ENCODE measurements at regions not wholly inside any gene's neighbourhood (a gene's known extent, or its start where the extent isn't known, plus 50 kb on each side); places are given as distances from the start of the nearest gene placed in this dataset.
"Not testable (repeated sequence)": the region's sequence is repeated elsewhere in the genome, so short reads cannot be mapped to it uniquely, and the experiment has no call there.

DNA sequence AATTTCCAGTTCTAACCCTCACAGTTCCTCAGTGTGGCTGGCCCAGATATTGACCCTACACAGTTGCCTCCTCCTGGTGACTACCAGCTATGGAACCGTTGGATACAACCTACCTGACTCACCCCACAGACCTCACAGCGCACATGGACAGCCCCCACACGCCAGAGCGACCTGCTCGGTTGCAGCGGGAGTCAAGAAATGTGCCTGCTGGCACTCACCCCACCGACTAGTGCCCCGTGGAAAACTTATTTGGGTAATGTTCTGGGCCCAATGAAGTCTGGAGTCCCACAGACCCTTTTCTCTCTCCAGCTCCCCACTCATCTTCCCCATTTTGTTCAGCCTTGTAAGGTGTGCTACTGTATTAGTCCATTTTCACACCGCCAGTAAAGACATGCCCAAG, 2770.8 kb downstream of the RPIA start:
- POLR2A ChIA-PET (ENCODE audit: unreplicated experiment); H3K79me1 ChIP-seq (ENCODE audit: low read depth in 1 of 2, low read length in 2 of 2); in situ Hi-C loops (cut with MboI; ENCODE audit: low sequenced_read_pairs); H2AFZ ChIP-seq (replicated peaks; ENCODE audit: low read length, poor library complexity); H3K4me2 ChIP-seq (ENCODE audit: low read depth, low read length); H4K5ac ChIP-seq (ENCODE audit: low read depth, low read length); H3K56ac ChIP-seq (ENCODE audit: extremely low read depth, insufficient read depth, low read length); DNase-seq; H3K27me3 ChIP-seq (ENCODE audit: control insufficient read depth, insufficient read depth, low read length); H3K14ac ChIP-seq (replicated peaks; ENCODE audit: low read depth, low read length); H3K9me3 ChIP-seq (ENCODE audit: control insufficient read depth, insufficient read depth, low read length); H3K4me1 ChIP-seq (ENCODE audit: control insufficient read depth, insufficient read depth, low read length); H3K27ac ChIP-seq (ENCODE audit: insufficient read depth, low read length); H3K18ac ChIP-seq (ENCODE audit: low read depth, low read length); H2AK5ac ChIP-seq (ENCODE audit: low read depth, low read length); H4K8ac ChIP-seq (ENCODE audit: low read depth in 2 of 2, low read length in 2 of 2); H3K4me3 ChIP-seq (ENCODE audit: insufficient read depth, low read depth, low read length); H3K4ac ChIP-seq (ENCODE audit: low read depth, low read length); H2BK120ac ChIP-seq (ENCODE audit: low read depth, low read length); H2AK9ac ChIP-seq (replicated peaks; ENCODE audit: low read depth, low read length, poor library complexity); ATAC-seq (ENCODE audit: low read depth); CTCF ChIA-PET; intact Hi-C loops (cut with micrococcal nuclease); BruUV-seq (replicated peaks); dilution Hi-C loops (cut with HindIII; ENCODE audit: low sequenced_read_pairs, unreplicated experiment); H4K91ac ChIP-seq (ENCODE audit: insufficient read depth, low read depth, low read length); H4K20me1 ChIP-seq (ENCODE audit: insufficient read depth, low read length); H3K9ac ChIP-seq (ENCODE audit: low read depth, low read length); H3K9me1 ChIP-seq (ENCODE audit: insufficient read depth, low read length); H3K36me3 ChIP-seq (ENCODE audit: control insufficient read depth, insufficient read depth, low read length); H3K23ac ChIP-seq (ENCODE audit: low read depth, low read length); H2BK5ac ChIP-seq (ENCODE audit: low read depth, low read length, poor library complexity, severe bottlenecking); H2BK15ac ChIP-seq (ENCODE audit: low read depth, low read length); H2BK20ac ChIP-seq (ENCODE audit: low read depth, low read length): not testable (repeated sequence)
- 60% methylated on average over 1 of the region's 9 CpGs; no CpG with 5 or more reads in 1 of the 2 experiments for WGBS, 2 experiments (ENCODE audit: extremely low coverage in 2 of 2, insufficient read length in 1 of 2)

DNA sequence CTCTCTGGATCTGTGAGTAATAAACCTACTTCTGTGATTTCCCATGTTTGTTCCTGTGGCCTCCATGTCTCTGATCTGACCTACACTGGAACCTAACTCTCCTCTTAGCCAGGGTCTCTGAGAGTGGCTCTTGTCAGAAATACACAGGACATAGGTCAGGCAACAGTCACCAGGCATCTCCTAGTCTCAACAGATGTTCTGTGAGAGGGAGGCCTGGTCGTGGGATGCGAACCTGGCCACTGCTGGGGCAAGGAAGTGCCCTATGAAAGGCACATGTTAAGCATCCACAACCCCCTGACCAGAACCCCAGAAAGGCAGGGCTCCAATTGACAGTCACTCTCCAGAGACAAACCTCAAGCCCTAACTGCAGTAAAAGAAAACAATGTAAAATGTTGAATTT, 2771.5 kb downstream of the RPIA start:
- H3K36me3 ChIP-seq (ENCODE audit: control insufficient read depth, insufficient read depth, low read length); H2AFZ ChIP-seq (replicated peaks; ENCODE audit: low read length, poor library complexity); BruUV-seq (replicated peaks); POLR2A ChIA-PET (ENCODE audit: unreplicated experiment); H2BK20ac ChIP-seq (ENCODE audit: low read depth, low read length); CTCF ChIA-PET; H4K20me1 ChIP-seq (ENCODE audit: insufficient read depth, low read length); H3K4ac ChIP-seq (ENCODE audit: low read depth, low read length); H2AK9ac ChIP-seq (replicated peaks; ENCODE audit: low read depth, low read length, poor library complexity); H3K27me3 ChIP-seq (ENCODE audit: control insufficient read depth, insufficient read depth, low read length); H3K4me2 ChIP-seq (ENCODE audit: low read depth, low read length); in situ Hi-C loops (cut with MboI; ENCODE audit: low sequenced_read_pairs); ATAC-seq (ENCODE audit: low read depth); H2AK5ac ChIP-seq (ENCODE audit: low read depth, low read length); H3K14ac ChIP-seq (replicated peaks; ENCODE audit: low read depth, low read length); intact Hi-C loops (cut with micrococcal nuclease); H2BK15ac ChIP-seq (ENCODE audit: low read depth, low read length); H3K23ac ChIP-seq (ENCODE audit: low read depth, low read length); H3K9ac ChIP-seq (ENCODE audit: low read depth, low read length); DNase-seq; H2BK5ac ChIP-seq (ENCODE audit: low read depth, low read length, poor library complexity, severe bottlenecking); H2BK120ac ChIP-seq (ENCODE audit: low read depth, low read length); H3K56ac ChIP-seq (ENCODE audit: extremely low read depth, insufficient read depth, low read length); H3K9me3 ChIP-seq (ENCODE audit: control insufficient read depth, insufficient read depth, low read length); H3K4me1 ChIP-seq (ENCODE audit: control insufficient read depth, insufficient read depth, low read length); H4K91ac ChIP-seq (ENCODE audit: insufficient read depth, low read depth, low read length); H4K5ac ChIP-seq (ENCODE audit: low read depth, low read length); H3K18ac ChIP-seq (ENCODE audit: low read depth, low read length); H3K9me1 ChIP-seq (ENCODE audit: insufficient read depth, low read length); H4K8ac ChIP-seq (ENCODE audit: low read depth in 2 of 2, low read length in 2 of 2); dilution Hi-C loops (cut with HindIII; ENCODE audit: low sequenced_read_pairs, unreplicated experiment); H3K4me3 ChIP-seq (ENCODE audit: insufficient read depth, low read depth, low read length); H3K79me1 ChIP-seq (ENCODE audit: low read depth in 1 of 2, low read length in 2 of 2); H3K27ac ChIP-seq (ENCODE audit: insufficient read depth, low read length): not testable (repeated sequence)
- no CpG with 5 or more reads among the region's 2 CpGs for WGBS, 2 experiments (ENCODE audit: extremely low coverage in 2 of 2, insufficient read length in 1 of 2)

Data from IMR-90 (cell line).